ENCODE measurements at regions not wholly inside any gene's neighbourhood (a gene's known extent, or its start where the extent isn't known, plus 50 kb on each side); places are given as distances from the start of the nearest gene placed in this dataset.

DNA sequence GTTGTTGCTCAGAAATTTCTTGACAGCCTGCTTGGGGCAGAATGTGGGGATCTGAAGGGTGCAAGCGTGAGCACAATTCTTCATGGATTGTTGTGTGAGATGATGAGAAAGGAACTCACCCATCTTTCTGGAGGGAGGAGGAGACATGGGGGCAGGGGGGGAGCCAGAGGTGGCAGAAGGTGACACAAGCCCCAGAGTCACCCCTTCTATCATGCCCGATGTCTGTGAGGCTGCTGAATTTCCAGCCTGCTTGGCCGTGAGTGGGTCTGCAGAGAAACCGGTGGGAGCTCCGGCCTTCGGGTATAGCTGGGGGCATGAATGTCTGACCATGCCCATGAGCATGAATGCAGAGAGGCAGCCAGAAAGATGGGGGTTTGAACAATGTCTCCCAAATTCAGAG lies 870.7 kb downstream of the TBC1D22A start:
- H3K9me3 ChIP-seq, result peaks cover 0 to 9% (median 0%) of the 10 kb centered on the region in 3 donors
- H3K27me3 ChIP-seq, result peaks cover 0 to 55% (median 0%) of the 10 kb centered on the region in 4 donors
- DNase-seq, result no peak
- intact Hi-C loops (cut with DNase I), result no loop called here
- no peaks in the 10 kb centered on the region for H3K4me1 ChIP-seq
- no peaks in the 10 kb centered on the region for H3K36me3 ChIP-seq
- WGBS, 2 donors, result 95% methylated on average over 6 of the region's 6 CpGs; no CpG with 5 or more reads in 1 of the 2 donors
- no peak overlapping the region for H3K4me3 ChIP-seq
- H3K27ac ChIP-seq, result no peak overlapping the region
- no peak for TF ChIP-seq CTCF (IDR thresholded peaks at IDR 0.05)
- no peak for TF ChIP-seq POLR2A (IDR thresholded peaks at IDR 0.05)

GRCh38 chr22:47632701-47633100 lies 870.3 kb downstream of the TBC1D22A start:
- Histone ChIP-seq H3K27me3 (peaks cover 0 to 55% (median 0%) of the 10 kb centered on the region in 4 donors), H3K4me3 (no peak overlapping the region), H3K4me1 (peaks cover 0 to under 1% (median 0%) of the 10 kb centered on the region in 3 donors), H3K9me3 (peaks cover 0 to 6% (median 0%) of the 10 kb centered on the region in 3 donors), H3K36me3 (no peaks in the 10 kb centered on the region), H3K27ac (no peak overlapping the region)
- intact Hi-C loops (cut with DNase I), result no loop called here
- WGBS, 2 donors, result 41 to 79% methylated on average over 5 to 7 of the region's 10 CpGs
- DNase-seq, result no peak
- no peak for TF ChIP-seq CTCF (IDR thresholded peaks at IDR 0.05)
- no peak for TF ChIP-seq POLR2A (IDR thresholded peaks at IDR 0.05)

GRCh38 chr22:47631571-47632102 lies 869.2 kb downstream of the TBC1D22A start:
- no peak overlapping the region for H3K4me3 ChIP-seq
- TF ChIP-seq CTCF (IDR thresholded peaks at IDR 0.05) (no peak), POLR2A (IDR thresholded peaks at IDR 0.05) (no peak)
- peaks cover 0 to 52% (median 0%) of the 10 kb centered on the region in 4 donors for H3K27me3 ChIP-seq
- DNase-seq, result no peak
- H3K4me1 ChIP-seq, result peaks cover 0 to 12% (median 0%) of the 10 kb centered on the region in 3 donors
- no peak overlapping the region for H3K27ac ChIP-seq
- no peaks in the 10 kb centered on the region for H3K36me3 ChIP-seq
- no peaks in the 10 kb centered on the region for H3K9me3 ChIP-seq
- intact Hi-C loops (cut with DNase I), result no loop called here
- 76 to 90% methylated on average over 14 to 27 of the region's 31 CpGs for WGBS, 2 donors

- peaks cover 0 to 12% (median 0%) of the 10 kb centered on the region in 3 donors for H3K4me1 ChIP-seq
- no peaks in the 10 kb centered on the region for H3K9me3 ChIP-seq
- TF ChIP-seq CTCF (IDR thresholded peaks at IDR 0.05), result no peak
- TF ChIP-seq POLR2A (IDR thresholded peaks at IDR 0.05), result no peak
- H3K4me3 ChIP-seq, result no peak overlapping the region
- no peak for DNase-seq
- peaks cover 0 to 52% (median 0%) of the 10 kb centered on the region in 4 donors for H3K27me3 ChIP-seq
- H3K36me3 ChIP-seq, result no peaks in the 10 kb centered on the region
- WGBS, 2 donors, result 78 to 80% methylated on average over 17 to 20 of the region's 22 CpGs
- no peak overlapping the region for H3K27ac ChIP-seq
- intact Hi-C loops (cut with DNase I), result no loop called here
These were observed 868.5 kb downstream of the TBC1D22A start for GRCh38 chr22:47630741-47631534.

All from esophagus squamous epithelium (tissue), 5 donors.